Occipital lobe (tissue), 1 donor: ENCODE measurements at regions not wholly inside any gene's neighbourhood (a gene's known extent, or its start where the extent isn't known, plus 50 kb on each side); places are given as distances from the start of the nearest gene placed in this dataset.
"Not testable (repeated sequence)": the region's sequence is repeated elsewhere in the genome, so short reads cannot be mapped to it uniquely, and the experiment has no call there.

ENCODE experiments used
- DNase-seq: peaks from one replicate; lab custom pipeline; 2025; lab: John Stamatoyannopoulos, UW

- not testable (repeated sequence) for DNase-seq
Observed at GRCh38 chr4:189236321-189236720, 704.4 kb upstream of the FRG1 start.

- no peak for DNase-seq
Observed at GRCh38 chr4:189237340-189237739, 703.3 kb upstream of the FRG1 start.

- DNase-seq: no peak
Observed at GRCh38 chr4:189255636-189256035, 685.0 kb upstream of the FRG1 start.

- no peak for DNase-seq
Observed at GRCh38 chr4:189261475-189261874, 679.2 kb upstream of the FRG1 start.

- no peak for DNase-seq
Observed at GRCh38 chr4:189265515-189265914, 675.2 kb upstream of the FRG1 start.

GRCh38 chr4:189267312-189267965 is 673.2 kb upstream of the FRG1 start:
- no peak for DNase-seq

- DNase-seq: no peak
Observed at GRCh38 chr4:189278597-189279165, 662.0 kb upstream of the FRG1 start.

GRCh38 chr4:189279188-189279587 is 661.5 kb upstream of the FRG1 start:
- DNase-seq: no peak

- DNase-seq: no peak
Observed at GRCh38 chr4:189285377-189285776, 655.3 kb upstream of the FRG1 start.

- DNase-seq: no peak
Observed at GRCh38 chr4:189291939-189292338, 648.7 kb upstream of the FRG1 start.

- DNase-seq: no peak
Observed at GRCh38 chr4:189293459-189293858, 647.2 kb upstream of the FRG1 start.

- no peak for DNase-seq
Observed at GRCh38 chr4:189294574-189294973, 646.1 kb upstream of the FRG1 start.

GRCh38 chr4:189299706-189300105 is 641.0 kb upstream of the FRG1 start:
- no peak for DNase-seq

- DNase-seq: no peak
Observed at GRCh38 chr4:189301692-189302091, 639.0 kb upstream of the FRG1 start.

- DNase-seq: no peak
Observed at GRCh38 chr4:189302719-189303118, 638.0 kb upstream of the FRG1 start.

- DNase-seq: no peak
Observed at GRCh38 chr4:189304167-189304566, 636.5 kb upstream of the FRG1 start.

GRCh38 chr4:189304809-189305208 is 635.9 kb upstream of the FRG1 start:
- no peak for DNase-seq

- DNase-seq: no peak
Observed at GRCh38 chr4:189305500-189305899, 635.2 kb upstream of the FRG1 start.

GRCh38 chr4:189311251-189311650 is 629.4 kb upstream of the FRG1 start:
- DNase-seq: no peak

GRCh38 chr4:189313064-189313463 is 627.6 kb upstream of the FRG1 start:
- DNase-seq: no peak

GRCh38 chr4:189313861-189314513 is 626.7 kb upstream of the FRG1 start:
- DNase-seq: no peak

GRCh38 chr4:189322426-189322825 is 618.2 kb upstream of the FRG1 start:
- no peak for DNase-seq

- DNase-seq: no peak
Observed at GRCh38 chr4:189341881-189342280, 598.8 kb upstream of the FRG1 start.
